SK-N-SH treated with all-trans-retinoic acid at 6 μM for 48 hours (cell line): ENCODE measurements at regions not wholly inside any gene's neighbourhood (a gene's known extent, or its start where the extent isn't known, plus 50 kb on each side); places are given as distances from the start of the nearest gene placed in this dataset.

ENCODE experiments used
- ATAC-seq: fragments of 200-7000 bp; cut with Tn5 transposase; 3 replicates; pipeline ENCODE4 v1.9.1; 2020; ENCODE audit warnings: mild to moderate bottlenecking, moderate library complexity
- ARNTL ChIP-seq: fragments of 450-650 bp; formaldehyde crosslinking; IDR thresholded peaks from 2 replicates; pipeline ENCODE4 v1.5.0; 2020; ENCODE audit warnings: low read depth, mild to moderate bottlenecking, moderate library complexity, borderline replicate concordance
- BACH2 ChIP-seq: fragments of 250-450 bp; sonication (Bioruptor Pico); IDR thresholded peaks from 2 replicates; pipeline ENCODE4 v1.9.0; 2021; ENCODE audit warnings: mild to moderate bottlenecking, borderline replicate concordance
- CSDC2 ChIP-seq: fragments of 250-450 bp; sonication (Bioruptor Pico); IDR thresholded peaks from 2 replicates; pipeline ENCODE4 v1.5.0; 2020; ENCODE audit warnings: mild to moderate bottlenecking, moderate library complexity
- ESRRG ChIP-seq: fragments of 250-450 bp; sonication (Bioruptor Pico); IDR thresholded peaks from 2 replicates; pipeline ENCODE4 v1.6.1; 2021; ENCODE audit warnings: mild to moderate bottlenecking
- GLIS3 ChIP-seq: fragments of 250-450 bp; sonication (Bioruptor Pico); IDR thresholded peaks from 2 replicates; pipeline ENCODE4 v1.5.0; 2020; ENCODE audit warnings: mild to moderate bottlenecking, moderate library complexity
- ISL1 ChIP-seq: fragments of 250-450 bp; sonication (Bioruptor Pico); IDR thresholded peaks from 2 replicates; pipeline ENCODE4 v2.1.2; 2022; ENCODE audit warnings: mild to moderate bottlenecking, moderate library complexity
- OSR1 ChIP-seq: fragments of 250-450 bp; sonication (Bioruptor Pico); IDR thresholded peaks from 2 replicates; pipeline ENCODE4 v1.8.0; 2022; ENCODE audit warnings: moderate library complexity, mild to moderate bottlenecking, inconsistent platforms
- PPARA ChIP-seq: fragments of 250-450 bp; sonication (Bioruptor Pico); IDR thresholded peaks from 2 replicates; pipeline ENCODE4 v1.5.0; 2020; ENCODE audit warnings: mild to moderate bottlenecking, borderline replicate concordance
- RARB ChIP-seq: fragments of 250-450 bp; sonication (Bioruptor Pico); IDR thresholded peaks from 2 replicates; pipeline ENCODE4 v1.8.0; 2021; ENCODE audit warnings: mild to moderate bottlenecking, moderate library complexity
- SNAI2 ChIP-seq: fragments of 250-450 bp; sonication (Bioruptor Pico); IDR thresholded peaks from 2 replicates; pipeline ENCODE4 v1.5.0; 2020; ENCODE audit warnings: mild to moderate bottlenecking, moderate library complexity
- TCF4 ChIP-seq: fragments of 250-450 bp; sonication (Bioruptor Pico); IDR thresholded peaks from 2 replicates; pipeline ENCODE4 v1.8.0; 2021; ENCODE audit warnings: mild to moderate bottlenecking, moderate library complexity, borderline replicate concordance
- TOX ChIP-seq: fragments of 250-450 bp; sonication (Bioruptor Pico); IDR thresholded peaks from 2 replicates; pipeline ENCODE4 v1.8.0; 2021; ENCODE audit warnings: mild to moderate bottlenecking, moderate library complexity, borderline replicate concordance
- ZC3H10 ChIP-seq: fragments of 250-450 bp; sonication (Bioruptor Pico); IDR thresholded peaks from 2 replicates; pipeline ENCODE4 v1.5.1; 2021; ENCODE audit warnings: mild to moderate bottlenecking, moderate library complexity
- ZFP3 ChIP-seq: fragments of 250-450 bp; sonication (Bioruptor Pico); IDR thresholded peaks from 2 replicates; pipeline ENCODE4 v1.5.0; 2020; ENCODE audit warnings: mild to moderate bottlenecking, moderate library complexity
- ZFP30 ChIP-seq: fragments of 450-650 bp; formaldehyde crosslinking; IDR thresholded peaks from 2 replicates; pipeline ENCODE4 v1.5.0; 2022; ENCODE audit warnings: mild to moderate bottlenecking, moderate library complexity
- ZNF565 ChIP-seq: fragments of 450-650 bp; formaldehyde crosslinking; conservative IDR thresholded peaks from 2 replicates; pipeline ENCODE4 v1.5.0; 2020; ENCODE audit warnings: low read depth, mild to moderate bottlenecking, moderate library complexity
- ZNF8 ChIP-seq: fragments of 450-650 bp; formaldehyde crosslinking; IDR thresholded peaks from 2 replicates; pipeline ENCODE4 v1.5.0; 2020; ENCODE audit warnings: mild to moderate bottlenecking, moderate library complexity
- TF ChIP-seq, protein P1 (sequence below): fragments of 250-450 bp; sonication (Bioruptor Pico); IDR thresholded peaks from 2 replicates; pipeline ENCODE4 v1.5.1; 2021; ENCODE audit warnings: mild to moderate bottlenecking, moderate library complexity
- TF ChIP-seq, protein P2 (sequence below): fragments of 250-450 bp; sonication (Bioruptor Pico); IDR thresholded peaks from 2 replicates; pipeline ENCODE4 v1.5.1; 2020; ENCODE audit warnings: low read depth, mild to moderate bottlenecking, moderate library complexity
- TF ChIP-seq, protein P3 (sequence below): fragments of 250-450 bp; sonication (Bioruptor Pico); IDR thresholded peaks from 2 replicates; pipeline ENCODE4 v1.8.0; 2020; ENCODE audit warnings: mild to moderate bottlenecking, moderate library complexity, borderline replicate concordance
- TF ChIP-seq, protein P4 (sequence below): fragments of 250-450 bp; sonication (Bioruptor Pico); IDR thresholded peaks from 2 replicates; pipeline ENCODE4 v1.8.0; 2021; ENCODE audit warnings: low read depth, mild to moderate bottlenecking, moderate library complexity, borderline replicate concordance
- TF ChIP-seq, protein P5 (sequence below): fragments of 250-450 bp; sonication (Bioruptor Pico); IDR thresholded peaks from 2 replicates; pipeline ENCODE4 v1.5.0; 2020; ENCODE audit warnings: mild to moderate bottlenecking, moderate library complexity

DNA sequence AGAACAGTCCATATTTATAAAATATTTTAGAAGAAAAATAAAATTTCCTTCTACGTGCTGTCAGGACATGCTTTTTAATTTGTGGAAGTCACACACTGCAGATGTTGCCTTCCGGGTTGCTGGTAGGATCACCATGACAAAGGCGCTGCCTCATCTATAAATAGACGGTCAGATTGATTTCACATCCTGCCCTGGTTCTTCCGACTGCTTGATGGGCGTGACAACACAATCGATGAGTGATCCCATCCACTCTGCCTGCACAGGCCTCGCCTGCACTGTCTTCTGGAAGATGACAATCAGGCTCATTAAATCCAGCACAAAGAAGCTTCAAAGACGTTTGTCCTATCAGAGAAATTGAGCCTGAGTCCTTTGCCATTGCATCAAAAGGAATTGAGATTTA, 318.9 kb upstream of the TRIB2 start (continued):
- TF ChIP-seq, protein P1, sequence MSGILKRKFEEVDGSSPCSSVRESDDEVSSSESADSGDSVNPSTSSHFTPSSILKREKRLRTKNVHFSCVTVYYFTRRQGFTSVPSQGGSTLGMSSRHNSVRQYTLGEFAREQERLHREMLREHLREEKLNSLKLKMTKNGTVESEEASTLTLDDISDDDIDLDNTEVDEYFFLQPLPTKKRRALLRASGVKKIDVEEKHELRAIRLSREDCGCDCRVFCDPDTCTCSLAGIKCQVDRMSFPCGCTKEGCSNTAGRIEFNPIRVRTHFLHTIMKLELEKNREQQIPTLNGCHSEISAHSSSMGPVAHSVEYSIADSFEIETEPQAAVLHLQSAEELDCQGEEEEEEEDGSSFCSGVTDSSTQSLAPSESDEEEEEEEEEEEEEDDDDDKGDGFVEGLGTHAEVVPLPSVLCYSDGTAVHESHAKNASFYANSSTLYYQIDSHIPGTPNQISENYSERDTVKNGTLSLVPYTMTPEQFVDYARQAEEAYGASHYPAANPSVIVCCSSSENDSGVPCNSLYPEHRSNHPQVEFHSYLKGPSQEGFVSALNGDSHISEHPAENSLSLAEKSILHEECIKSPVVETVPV (CRISPR knock-in tag) = no peak
- TF ChIP-seq ZFP3 (CRISPR knock-in tag) (no peak), TOX (CRISPR knock-in tag) (no peak), ZNF565 (CRISPR knock-in tag) (no peak), PPARA (no peak), OSR1 (no peak), ARNTL (CRISPR knock-in tag) (no peak), CSDC2 (CRISPR knock-in tag) (no peak), SNAI2 (no peak), ESRRG (CRISPR knock-in tag) (no peak)
- TF ChIP-seq, protein P2, sequence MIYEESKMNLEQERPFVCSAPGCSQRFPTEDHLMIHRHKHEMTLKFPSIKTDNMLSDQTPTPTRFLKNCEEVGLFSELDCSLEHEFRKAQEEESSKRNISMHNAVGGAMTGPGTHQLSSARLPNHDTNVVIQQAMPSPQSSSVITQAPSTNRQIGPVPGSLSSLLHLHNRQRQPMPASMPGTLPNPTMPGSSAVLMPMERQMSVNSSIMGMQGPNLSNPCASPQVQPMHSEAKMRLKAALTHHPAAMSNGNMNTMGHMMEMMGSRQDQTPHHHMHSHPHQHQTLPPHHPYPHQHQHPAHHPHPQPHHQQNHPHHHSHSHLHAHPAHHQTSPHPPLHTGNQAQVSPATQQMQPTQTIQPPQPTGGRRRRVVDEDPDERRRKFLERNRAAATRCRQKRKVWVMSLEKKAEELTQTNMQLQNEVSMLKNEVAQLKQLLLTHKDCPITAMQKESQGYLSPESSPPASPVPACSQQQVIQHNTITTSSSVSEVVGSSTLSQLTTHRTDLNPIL (CRISPR knock-in tag) = no peak
- TF ChIP-seq, protein P3, sequence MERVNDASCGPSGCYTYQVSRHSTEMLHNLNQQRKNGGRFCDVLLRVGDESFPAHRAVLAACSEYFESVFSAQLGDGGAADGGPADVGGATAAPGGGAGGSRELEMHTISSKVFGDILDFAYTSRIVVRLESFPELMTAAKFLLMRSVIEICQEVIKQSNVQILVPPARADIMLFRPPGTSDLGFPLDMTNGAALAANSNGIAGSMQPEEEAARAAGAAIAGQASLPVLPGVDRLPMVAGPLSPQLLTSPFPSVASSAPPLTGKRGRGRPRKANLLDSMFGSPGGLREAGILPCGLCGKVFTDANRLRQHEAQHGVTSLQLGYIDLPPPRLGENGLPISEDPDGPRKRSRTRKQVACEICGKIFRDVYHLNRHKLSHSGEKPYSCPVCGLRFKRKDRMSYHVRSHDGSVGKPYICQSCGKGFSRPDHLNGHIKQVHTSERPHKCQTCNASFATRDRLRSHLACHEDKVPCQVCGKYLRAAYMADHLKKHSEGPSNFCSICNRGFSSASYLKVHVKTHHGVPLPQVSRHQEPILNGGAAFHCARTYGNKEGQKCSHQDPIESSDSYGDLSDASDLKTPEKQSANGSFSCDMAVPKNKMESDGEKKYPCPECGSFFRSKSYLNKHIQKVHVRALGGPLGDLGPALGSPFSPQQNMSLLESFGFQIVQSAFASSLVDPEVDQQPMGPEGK (CRISPR knock-in tag) = no peak

DNA sequence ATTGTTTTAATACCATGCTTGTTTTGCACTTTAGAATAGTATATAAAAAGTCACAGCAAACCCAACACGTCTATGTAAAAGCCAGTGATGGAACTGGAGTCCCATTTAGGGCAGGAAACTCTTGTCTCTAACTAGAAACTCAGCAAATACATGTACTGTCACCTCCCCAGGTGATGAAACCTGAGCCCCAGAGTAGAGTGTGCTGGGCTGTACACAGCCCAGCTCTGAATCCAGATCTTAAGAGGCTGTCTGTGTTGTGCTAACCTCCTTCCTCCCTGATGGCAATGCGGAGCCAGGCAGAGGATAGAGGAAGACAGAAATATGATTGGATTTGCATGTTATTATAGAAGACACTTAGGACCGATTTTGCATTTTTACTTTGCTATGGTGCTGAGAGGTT, 317.5 kb upstream of the TRIB2 start:
- ATAC-seq = no peak
- TF ChIP-seq, protein P3 (CRISPR knock-in tag) = no peak
- TF ChIP-seq, protein P4, sequence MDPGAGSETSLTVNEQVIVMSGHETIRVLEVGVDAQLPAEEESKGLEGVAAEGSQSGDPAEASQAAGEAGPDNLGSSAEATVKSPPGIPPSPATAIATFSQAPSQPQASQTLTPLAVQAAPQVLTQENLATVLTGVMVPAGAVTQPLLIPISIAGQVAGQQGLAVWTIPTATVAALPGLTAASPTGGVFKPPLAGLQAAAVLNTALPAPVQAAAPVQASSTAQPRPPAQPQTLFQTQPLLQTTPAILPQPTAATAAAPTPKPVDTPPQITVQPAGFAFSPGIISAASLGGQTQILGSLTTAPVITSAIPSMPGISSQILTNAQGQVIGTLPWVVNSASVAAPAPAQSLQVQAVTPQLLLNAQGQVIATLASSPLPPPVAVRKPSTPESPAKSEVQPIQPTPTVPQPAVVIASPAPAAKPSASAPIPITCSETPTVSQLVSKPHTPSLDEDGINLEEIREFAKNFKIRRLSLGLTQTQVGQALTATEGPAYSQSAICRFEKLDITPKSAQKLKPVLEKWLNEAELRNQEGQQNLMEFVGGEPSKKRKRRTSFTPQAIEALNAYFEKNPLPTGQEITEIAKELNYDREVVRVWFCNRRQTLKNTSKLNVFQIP (CRISPR knock-in tag) = no peak
- TF ChIP-seq SNAI2 = no peak
- no peak for TF ChIP-seq ZNF565 (CRISPR knock-in tag)
- TF ChIP-seq, protein P5, sequence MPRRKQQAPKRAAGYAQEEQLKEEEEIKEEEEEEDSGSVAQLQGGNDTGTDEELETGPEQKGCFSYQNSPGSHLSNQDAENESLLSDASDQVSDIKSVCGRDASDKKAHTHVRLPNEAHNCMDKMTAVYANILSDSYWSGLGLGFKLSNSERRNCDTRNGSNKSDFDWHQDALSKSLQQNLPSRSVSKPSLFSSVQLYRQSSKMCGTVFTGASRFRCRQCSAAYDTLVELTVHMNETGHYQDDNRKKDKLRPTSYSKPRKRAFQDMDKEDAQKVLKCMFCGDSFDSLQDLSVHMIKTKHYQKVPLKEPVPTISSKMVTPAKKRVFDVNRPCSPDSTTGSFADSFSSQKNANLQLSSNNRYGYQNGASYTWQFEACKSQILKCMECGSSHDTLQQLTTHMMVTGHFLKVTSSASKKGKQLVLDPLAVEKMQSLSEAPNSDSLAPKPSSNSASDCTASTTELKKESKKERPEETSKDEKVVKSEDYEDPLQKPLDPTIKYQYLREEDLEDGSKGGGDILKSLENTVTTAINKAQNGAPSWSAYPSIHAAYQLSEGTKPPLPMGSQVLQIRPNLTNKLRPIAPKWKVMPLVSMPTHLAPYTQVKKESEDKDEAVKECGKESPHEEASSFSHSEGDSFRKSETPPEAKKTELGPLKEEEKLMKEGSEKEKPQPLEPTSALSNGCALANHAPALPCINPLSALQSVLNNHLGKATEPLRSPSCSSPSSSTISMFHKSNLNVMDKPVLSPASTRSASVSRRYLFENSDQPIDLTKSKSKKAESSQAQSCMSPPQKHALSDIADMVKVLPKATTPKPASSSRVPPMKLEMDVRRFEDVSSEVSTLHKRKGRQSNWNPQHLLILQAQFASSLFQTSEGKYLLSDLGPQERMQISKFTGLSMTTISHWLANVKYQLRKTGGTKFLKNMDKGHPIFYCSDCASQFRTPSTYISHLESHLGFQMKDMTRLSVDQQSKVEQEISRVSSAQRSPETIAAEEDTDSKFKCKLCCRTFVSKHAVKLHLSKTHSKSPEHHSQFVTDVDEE (CRISPR knock-in tag) = no peak
- TF ChIP-seq ZC3H10 = no peak
- no peak for TF ChIP-seq ISL1 (CRISPR knock-in tag)
- TF ChIP-seq BACH2 (CRISPR knock-in tag) = no peak
- TF ChIP-seq PPARA = no peak
- TF ChIP-seq TCF4 (CRISPR knock-in tag) = no peak
- no peak for TF ChIP-seq RARB (CRISPR knock-in tag)
- TF ChIP-seq ZNF8 (CRISPR knock-in tag) = no peak
- TF ChIP-seq TOX (CRISPR knock-in tag) = no peak
- no peak for TF ChIP-seq ZFP3 (CRISPR knock-in tag)
- no peak for TF ChIP-seq ZFP30 (CRISPR knock-in tag)
- TF ChIP-seq CSDC2 (CRISPR knock-in tag) = no peak
- TF ChIP-seq ESRRG (CRISPR knock-in tag) = no peak
- TF ChIP-seq, protein P1 (CRISPR knock-in tag) = no peak
- no peak for TF ChIP-seq GLIS3 (CRISPR knock-in tag)
